KMS-11 (cell line): ENCODE measurements at regions not wholly inside any gene's neighbourhood (a gene's known extent, or its start where the extent isn't known, plus 50 kb on each side); places are given as distances from the start of the nearest gene placed in this dataset.

Experiments
- H2AFZ ChIP-seq: fragments of 200-600 bp; sonication (generic); 2 replicates; pipeline ENCODE4 v1.6.1; 2016; ENCODE audit warnings: antibody characterized with exemption, mixed run types, low read depth
- H3K27ac ChIP-seq: fragments of 200-600 bp; sonication (generic); 2 replicates; pipeline ENCODE4 v1.6.1; 2016; ENCODE audit warnings: mild to moderate bottlenecking, mixed run types
- H3K27me3 ChIP-seq: fragments of 200-600 bp; sonication (generic); 2 replicates; pipeline ENCODE4 v1.6.1; 2017; ENCODE audit warnings: mild to moderate bottlenecking, low read depth, mixed run types, moderate library complexity; ENCODE audit not compliant: insufficient read depth
- H3K36me3 ChIP-seq: fragments of 200-600 bp; sonication (generic); 2 replicates; pipeline ENCODE4 v1.6.1; 2017; ENCODE audit warnings: mild to moderate bottlenecking, mixed run types; ENCODE audit not compliant: insufficient read depth
- H3K4me1 ChIP-seq: fragments of 200-600 bp; sonication (generic); 2 replicates; pipeline ENCODE4 v1.6.1; 2016; ENCODE audit warnings: mild to moderate bottlenecking, low read depth, mixed run types; ENCODE audit not compliant: poor library complexity, severe bottlenecking
- H3K4me2 ChIP-seq: fragments of 200-600 bp; sonication (generic); 2 replicates; pipeline ENCODE4 v1.7.0; 2016; ENCODE audit warnings: mild to moderate bottlenecking, mixed run types
- H3K4me3 ChIP-seq: fragments of 200-600 bp; sonication (generic); IDR thresholded peaks from 2 replicates; pipeline ENCODE4 v1.6.1; 2017; ENCODE audit warnings: low read depth, low read length, mixed read lengths; ENCODE audit not compliant: insufficient read depth
- H3K79me2 ChIP-seq: fragments of 200-600 bp; sonication (generic); 2 replicates; pipeline ENCODE4 v1.6.1; 2016; ENCODE audit warnings: low read depth, mixed run types; ENCODE audit not compliant: insufficient read depth
- H3K9ac ChIP-seq: fragments of 200-600 bp; sonication (generic); 2 replicates; pipeline ENCODE4 v1.6.1; 2016; ENCODE audit warnings: mild to moderate bottlenecking, mixed run types
- H4K20me1 ChIP-seq: fragments of 200-600 bp; sonication (generic); 2 replicates; pipeline ENCODE4 v1.6.1; 2016; ENCODE audit warnings: mild to moderate bottlenecking, mixed run types; ENCODE audit not compliant: insufficient read depth
- CTCF ChIP-seq: fragments of 200-600 bp; sonication (generic); conservative IDR thresholded peaks from 2 replicates; pipeline ENCODE4 v1.6.1; 2017; ENCODE audit warnings: low read depth, mild to moderate bottlenecking, antibody characterized with exemption, low read length, moderate library complexity, mixed read lengths

- Histone ChIP-seq H3K27me3 (no peaks in the 10 kb centered on the region), H3K27ac (no peak overlapping the region), H3K9ac (no peak overlapping the region), H3K36me3 (no peaks in the 10 kb centered on the region), H3K4me1 (no peaks in the 10 kb centered on the region), H3K4me2 (no peak overlapping the region), H3K4me3 (no peak overlapping the region), H4K20me1 (no peaks in the 10 kb centered on the region), H2AFZ (no peak overlapping the region), H3K79me2 (no peaks in the 10 kb centered on the region)
- no peak for TF ChIP-seq CTCF
Measured at GRCh38 chr13:109919715-109920375, 133.5 kb upstream of the IRS2 start.

GRCh38 chr13:109918179-109918711 is 131.9 kb upstream of the IRS2 start:
- Histone ChIP-seq H4K20me1 (no peaks in the 10 kb centered on the region), H3K27ac (no peak overlapping the region), H3K9ac (no peak overlapping the region), H3K4me1 (no peaks in the 10 kb centered on the region), H3K36me3 (no peaks in the 10 kb centered on the region), H3K27me3 (no peaks in the 10 kb centered on the region), H3K4me2 (no peak overlapping the region), H3K4me3 (no peak overlapping the region), H2AFZ (no peak overlapping the region), H3K79me2 (no peaks in the 10 kb centered on the region)
- no peak for TF ChIP-seq CTCF

GRCh38 chr13:109917422-109917821 is 131.0 kb upstream of the IRS2 start:
- no peak overlapping the region for H2AFZ ChIP-seq
- no peak overlapping the region for H3K4me2 ChIP-seq

GRCh38 chr13:109913936-109914510 is 127.6 kb upstream of the IRS2 start:
- Histone ChIP-seq H3K4me1 (no peaks in the 10 kb centered on the region), H3K79me2 (no peaks in the 10 kb centered on the region), H3K27ac (no peak overlapping the region), H4K20me1 (no peaks in the 10 kb centered on the region), H2AFZ (no peak overlapping the region), H3K4me3 (no peak overlapping the region), H3K36me3 (no peaks in the 10 kb centered on the region), H3K4me2 (no peak overlapping the region), H3K27me3 (no peaks in the 10 kb centered on the region), H3K9ac (no peak overlapping the region)
- no peak for TF ChIP-seq CTCF

More at GRCh38 chr13:109917422-109917821, 131.0 kb upstream of the IRS2 start:
- TF ChIP-seq CTCF, result no peak
- H3K36me3 ChIP-seq, result no peaks in the 10 kb centered on the region
- H3K79me2 ChIP-seq, result no peaks in the 10 kb centered on the region
- H3K27me3 ChIP-seq, result no peaks in the 10 kb centered on the region
- no peaks in the 10 kb centered on the region for H3K4me1 ChIP-seq
- H3K9ac ChIP-seq, result no peak overlapping the region
- H4K20me1 ChIP-seq, result no peaks in the 10 kb centered on the region
- no peak overlapping the region for H3K27ac ChIP-seq
- H3K4me3 ChIP-seq, result no peak overlapping the region
